A673 (cell line): ENCODE measurements at regions not wholly inside any gene's neighbourhood (a gene's known extent, or its start where the extent isn't known, plus 50 kb on each side); places are given as distances from the start of the nearest gene placed in this dataset.

ENCODE experiments used
- BruUV-seq: library from RNA; stranded (reverse); fragments of 400-500 nt; replicated peaks from 2 replicates; lab custom pipeline; 2021; lab: Mats Ljungman, UMichigan
- CTCF ChIA-PET: fragments of 300-600 bp; sonication (Branson Sonifier 250); formaldehyde crosslinking; loops from one replicate; lab custom pipeline; 2022; ENCODE audit warnings: antibody characterized with exemption; lab: Charles Lee
- POLR2A ChIA-PET: fragments of 300-600 bp; sonication (Branson Sonifier 250); formaldehyde crosslinking; loops from one replicate; lab custom pipeline; 2022; ENCODE audit warnings: antibody characterized with exemption; ENCODE audit not compliant: low non-redundant PET; lab: Charles Lee
- DNase-seq: peaks from one replicate; pipeline ENCODE4 v3.0.0-alpha.2; 2015; ENCODE audit warnings: low spot score
- H3K27ac ChIP-seq: fragments of 200-600 bp; sonication (generic); 2 replicates; pipeline ENCODE4 v1.5.1; 2016; ENCODE audit warnings: mixed run types, low read depth, mild to moderate bottlenecking, mixed read lengths, antibody characterized with exemption, low read length; ENCODE audit not compliant: poor library complexity, severe bottlenecking
- H3K27me3 ChIP-seq: fragments of 200-600 bp; sonication (generic); replicated peaks from 2 replicates; pipeline ENCODE4 v1.6.1; 2017; ENCODE audit warnings: mixed run types, low read depth, mild to moderate bottlenecking, mixed read lengths, antibody characterized with exemption, low read length; ENCODE audit not compliant: insufficient read depth, poor library complexity
- H3K36me3 ChIP-seq: fragments of 200-600 bp; sonication (generic); 2 replicates; pipeline ENCODE4 v1.6.1; 2016; ENCODE audit warnings: mixed run types, mild to moderate bottlenecking, mixed read lengths, antibody characterized with exemption, low read length; ENCODE audit not compliant: insufficient read depth, poor library complexity, severe bottlenecking
- H3K4me1 ChIP-seq: fragments of 200-600 bp; sonication (generic); 2 replicates; pipeline ENCODE4 v1.6.1; 2017; ENCODE audit warnings: mixed run types, mild to moderate bottlenecking, mixed read lengths, antibody characterized with exemption, low read length; ENCODE audit not compliant: insufficient read depth, poor library complexity, severe bottlenecking
- H3K4me3 ChIP-seq: fragments of 200-600 bp; sonication (generic); 2 replicates; pipeline ENCODE4 v1.5.1; 2016; ENCODE audit warnings: low read depth, mixed run types, mild to moderate bottlenecking, mixed read lengths, low read length; ENCODE audit not compliant: poor library complexity, severe bottlenecking
- H3K9me3 ChIP-seq: fragments of 200-600 bp; sonication (generic); 2 replicates; pipeline ENCODE4 v1.6.1; 2016; ENCODE audit warnings: mixed run types, low read depth, mild to moderate bottlenecking, mixed read lengths, antibody characterized with exemption, low read length; ENCODE audit not compliant: poor library complexity, severe bottlenecking
- CTCF ChIP-seq: fragments of 300-800, 200-600 bp; sonication (generic); conservative IDR thresholded peaks from 2 replicates; pipeline ENCODE4 v1.5.1; 2017; ENCODE audit warnings: low read depth, mild to moderate bottlenecking, antibody characterized with exemption, low read length, moderate library complexity, mixed read lengths
- EZH2 ChIP-seq: fragments of 200-600 bp; sonication (generic); IDR thresholded peaks from 2 replicates; pipeline ENCODE4 v1.6.1; 2017; ENCODE audit warnings: borderline replicate concordance, low read depth, mild to moderate bottlenecking, mixed read lengths, antibody characterized with exemption, low read length; ENCODE audit not compliant: poor library complexity, severe bottlenecking
- intact Hi-C: fragments of 100-400 bp; cut with micrococcal nuclease; formaldehyde crosslinking; loops from one replicate; pipeline ENCODE4 v1.10.0; 2022; ENCODE audit not compliant: unreplicated experiment

DNA sequence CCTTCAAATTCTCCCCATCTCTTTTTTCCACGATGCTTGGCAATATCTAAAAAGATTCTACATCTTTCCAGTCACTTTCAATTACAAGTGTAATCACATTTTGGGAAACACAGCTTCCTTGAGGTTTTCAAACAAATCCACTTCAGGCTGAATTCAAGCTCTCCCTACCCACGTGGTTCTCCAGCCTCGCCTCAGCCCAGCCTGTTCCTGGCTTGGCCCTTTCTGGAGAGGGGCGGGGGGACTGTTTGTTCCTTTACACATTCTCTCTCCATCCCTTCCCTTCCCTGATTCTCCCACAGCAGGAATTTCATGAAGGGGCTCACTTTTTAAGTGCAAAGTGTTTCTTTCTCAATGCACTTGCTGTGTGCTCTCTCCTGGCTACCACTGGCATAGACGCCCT is 226.3 kb upstream of the SOX11 start:
- Histone ChIP-seq H3K4me3 (no peak overlapping the region), H3K4me1 (no peaks in the 10 kb centered on the region), H3K36me3 (no peaks in the 10 kb centered on the region), H3K9me3 (no peaks in the 10 kb centered on the region), H3K27ac (no peak overlapping the region), H3K27me3 (no peaks in the 10 kb centered on the region)
- ChIA-PET POLR2A (no interaction called here), CTCF (no interaction called here)
- BruUV-seq: no TSS peak
- no peak for DNase-seq
- intact Hi-C loops: no loop called here
- no peak for TF ChIP-seq CTCF
- TF ChIP-seq EZH2: no peak

DNA sequence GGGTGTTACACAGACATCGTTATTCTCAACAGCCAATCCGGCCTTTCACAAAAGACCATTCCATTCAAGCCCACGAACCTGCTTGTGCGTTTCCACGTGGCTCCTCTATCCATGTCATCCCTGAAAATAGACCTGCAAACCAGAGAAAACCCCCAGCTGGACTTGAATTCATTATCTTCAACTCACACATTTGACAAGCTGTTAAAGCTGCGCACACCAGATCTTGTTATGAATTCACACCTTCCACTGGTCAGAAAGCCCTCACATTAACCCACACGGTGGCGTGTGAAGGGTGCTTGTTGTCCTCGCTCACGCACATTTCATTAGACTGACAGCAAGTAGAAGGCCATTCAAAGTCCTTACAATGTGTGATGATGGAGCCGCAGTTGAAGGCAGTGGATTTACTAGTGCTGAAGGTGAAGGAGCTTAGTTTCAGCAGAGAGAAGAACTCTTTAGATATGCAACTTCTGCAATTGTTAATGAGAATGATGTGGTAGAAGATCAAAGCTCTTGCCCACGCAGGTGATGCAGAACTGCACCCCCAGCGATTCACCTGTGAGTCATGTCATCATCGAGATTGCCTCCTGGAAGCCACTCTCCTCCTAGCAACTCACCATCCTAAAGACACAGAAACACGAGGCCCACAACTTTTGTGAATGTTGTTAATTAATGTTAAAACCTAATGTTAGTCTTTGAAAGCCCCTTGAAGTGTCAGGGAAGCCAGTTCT is 224.8 kb upstream of the SOX11 start:
- Histone ChIP-seq H3K4me1 (no peaks in the 10 kb centered on the region), H3K27ac (no peak overlapping the region), H3K36me3 (no peaks in the 10 kb centered on the region), H3K4me3 (no peak overlapping the region), H3K27me3 (no peaks in the 10 kb centered on the region), H3K9me3 (no peaks in the 10 kb centered on the region)
- intact Hi-C loops: no loop called here
- TF ChIP-seq CTCF (no peak), EZH2 (no peak)
- POLR2A ChIA-PET: no interaction called here
- BruUV-seq: no TSS peak
- CTCF ChIA-PET: no interaction called here
- no peak for DNase-seq

GRCh38 chr2:5472673-5473072 is 219.5 kb upstream of the SOX11 start:
- no peak for TF ChIP-seq CTCF
- TF ChIP-seq EZH2: no peak
- POLR2A ChIA-PET: no interaction called here
- no peaks in the 10 kb centered on the region for H3K9me3 ChIP-seq
- intact Hi-C loops: no loop called here
- H3K27ac ChIP-seq: no peak overlapping the region
- H3K36me3 ChIP-seq: no peaks in the 10 kb centered on the region
- no peak for DNase-seq
- no peaks in the 10 kb centered on the region for H3K27me3 ChIP-seq
- no TSS peak for BruUV-seq
- H3K4me3 ChIP-seq: no peak overlapping the region
- CTCF ChIA-PET: no interaction called here
- H3K4me1 ChIP-seq: peaks cover 8% of the 10 kb centered on the region
